Anterior cingulate cortex (tissue), 58 donors: ENCODE measurements at regions not wholly inside any gene's neighbourhood (a gene's known extent, or its start where the extent isn't known, plus 50 kb on each side); places are given as distances from the start of the nearest gene placed in this dataset.
A peak's percentile ranks its signal among the peaks of the same experiment; 100 is the strongest.
"Not testable (repeated sequence)": the region's sequence is repeated elsewhere in the genome, so short reads cannot be mapped to it uniquely, and the experiment has no call there.

Experiments
- DNase-seq, 58 donors: peaks; one replicate each; lab custom pipeline; 2025; lab: John Stamatoyannopoulos, UW

DNA sequence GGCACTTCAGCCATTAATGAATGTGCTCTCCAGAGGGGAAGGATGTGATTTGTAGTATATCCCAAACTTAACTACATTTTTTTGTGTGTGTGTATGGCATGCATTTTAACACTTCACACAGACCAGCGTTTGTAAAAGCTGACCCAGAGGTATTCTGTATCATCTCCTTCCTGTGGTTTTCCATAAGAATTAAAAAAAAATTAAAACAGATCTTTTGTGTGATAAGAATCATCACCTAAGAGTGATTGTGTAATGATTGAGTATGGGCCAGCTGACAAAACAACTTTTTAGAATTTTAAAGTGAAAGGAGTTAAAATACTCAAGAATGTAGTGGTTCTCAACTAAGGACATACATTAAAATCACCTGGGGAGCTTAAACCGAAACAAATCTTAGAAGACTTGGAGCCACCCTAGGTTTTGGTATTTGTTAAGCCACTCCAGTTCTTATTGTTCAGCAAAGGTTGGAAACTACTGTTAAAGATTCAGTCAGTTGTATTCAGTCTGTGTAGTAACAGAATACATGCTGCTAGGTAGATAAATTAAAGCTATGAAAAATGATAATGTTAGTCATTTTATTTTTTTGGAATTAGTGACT, 120.1 kb downstream of the HAUS1 start:
- no peak for DNase-seq

DNA sequence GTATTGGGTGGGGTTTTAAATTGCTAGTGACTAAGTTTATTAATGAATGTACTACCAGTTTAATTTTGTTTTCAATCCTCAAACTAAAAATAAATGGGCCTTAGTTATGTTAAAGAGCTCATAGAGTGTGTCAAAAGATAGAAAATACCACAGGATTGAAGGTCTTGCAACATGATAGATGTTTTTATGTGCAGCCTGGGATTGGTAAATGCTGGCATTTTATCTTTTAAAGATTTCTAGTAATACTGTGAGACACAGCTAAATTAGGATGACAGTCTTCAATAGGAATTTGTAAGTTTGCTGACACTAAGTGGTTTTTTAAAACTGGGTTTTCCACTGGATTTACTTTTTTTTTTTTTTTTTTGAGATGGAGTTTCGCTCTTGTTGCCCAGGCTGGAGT, 122.3 kb downstream of the HAUS1 start:
- DNase-seq, result no peak

- not testable (repeated sequence) for DNase-seq
Measured at GRCh38 chr18:46229641-46230040, 125.5 kb downstream of the HAUS1 start.

DNA sequence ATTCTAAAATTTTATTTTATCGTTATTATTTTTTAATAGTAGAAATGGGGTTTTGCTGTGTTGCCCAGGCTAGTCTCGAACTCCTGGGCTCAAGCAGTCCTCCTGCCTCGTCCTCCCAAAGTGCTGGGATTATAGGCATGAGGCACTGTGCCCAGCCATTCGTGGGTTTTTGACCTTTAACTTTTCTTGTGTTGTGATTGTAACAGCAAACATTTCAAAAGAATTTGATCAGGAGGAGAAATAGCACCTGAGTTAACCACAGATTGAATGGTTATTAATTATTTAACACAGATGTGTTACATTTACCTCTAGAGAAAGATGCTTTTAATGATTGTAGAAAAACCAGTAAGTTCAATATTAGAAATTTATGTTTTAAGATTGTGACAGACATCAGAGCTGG, 132.0 kb downstream of the HAUS1 start:
- no peak for DNase-seq

DNA sequence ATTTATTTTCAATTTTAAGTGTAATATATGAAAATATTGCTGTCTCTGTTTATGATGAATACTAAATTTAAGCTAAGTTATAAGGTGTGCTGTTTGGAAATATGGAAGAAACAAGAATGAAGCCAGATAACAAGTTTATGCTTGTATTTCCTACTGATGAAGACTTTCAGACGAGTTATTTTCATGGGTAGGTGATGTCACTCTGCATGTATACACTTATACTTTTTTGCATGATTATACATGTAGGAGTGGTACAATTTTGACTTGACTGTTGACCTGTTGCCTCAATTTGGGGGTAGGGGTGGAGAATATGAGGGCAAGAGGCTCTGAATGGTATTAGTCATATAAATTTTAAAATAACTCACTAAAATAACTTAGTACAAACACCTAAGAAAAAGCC, 133.7 kb downstream of the HAUS1 start:
- no peak for DNase-seq

- no peak for DNase-seq
Measured at GRCh38 chr18:46239549-46239948, 135.4 kb downstream of the HAUS1 start.

DNA sequence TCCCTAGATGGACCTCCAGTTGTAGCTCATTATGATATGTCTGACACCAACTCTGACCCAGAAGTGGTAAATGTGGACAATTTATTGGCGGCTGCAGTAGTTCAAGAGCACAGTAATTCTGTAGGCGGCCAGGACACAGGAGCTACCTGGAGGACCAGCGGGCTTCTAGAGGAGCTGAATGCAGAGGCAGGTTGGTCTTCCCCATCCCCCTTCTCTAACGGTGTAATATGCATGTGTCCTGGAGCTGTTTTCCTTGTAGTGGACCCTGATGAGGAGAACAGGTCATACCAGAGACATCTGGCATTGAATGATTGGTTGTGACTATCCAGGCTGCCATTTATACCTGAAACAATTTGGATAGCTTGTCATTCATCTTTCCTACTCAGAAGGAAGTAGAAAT, 135.8 kb downstream of the HAUS1 start:
- DNase-seq, result no peak

DNA sequence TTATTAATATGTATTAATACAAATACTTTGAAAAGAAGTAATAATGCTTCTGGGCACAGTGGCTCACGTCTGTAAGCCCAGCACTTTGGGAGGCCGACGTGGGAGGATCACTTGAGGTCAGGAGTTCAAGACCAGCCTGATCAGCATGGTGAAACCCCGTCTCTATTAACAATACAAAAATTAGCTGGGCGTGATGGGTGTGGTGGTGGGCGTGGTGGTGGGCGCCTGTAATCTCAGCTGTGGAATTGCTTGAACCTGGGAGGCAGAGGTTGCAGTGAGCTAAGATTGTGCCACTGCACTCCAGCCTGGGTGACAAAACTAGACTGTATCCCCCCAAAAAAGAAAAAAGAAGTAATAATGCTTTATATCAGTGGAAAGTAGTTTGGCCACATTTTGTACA, 137.2 kb downstream of the HAUS1 start:
- not testable (repeated sequence) for DNase-seq

DNA sequence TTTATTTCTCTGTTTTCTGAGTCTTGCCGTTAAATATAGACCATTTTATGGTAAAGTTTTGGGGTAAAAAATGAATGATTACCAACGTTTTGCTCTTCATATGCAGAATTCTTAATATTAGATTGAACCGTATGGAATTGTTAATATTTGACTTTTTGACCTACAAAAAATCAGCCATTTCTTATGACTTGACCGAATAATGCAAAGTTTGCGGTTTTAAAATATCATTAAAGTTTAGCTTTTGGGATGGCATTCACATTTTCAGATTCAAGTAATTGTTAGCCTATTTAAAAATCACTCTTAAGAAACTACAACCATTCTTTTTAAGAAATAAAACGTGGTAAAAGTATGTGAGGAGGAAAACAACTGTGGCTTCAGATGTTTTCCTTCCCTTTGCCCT, 138.0 kb downstream of the HAUS1 start:
- DNase-seq, result no peak

GRCh38 chr18:46243095-46243494, 138.9 kb downstream of the HAUS1 start:
- no peak for DNase-seq

DNA sequence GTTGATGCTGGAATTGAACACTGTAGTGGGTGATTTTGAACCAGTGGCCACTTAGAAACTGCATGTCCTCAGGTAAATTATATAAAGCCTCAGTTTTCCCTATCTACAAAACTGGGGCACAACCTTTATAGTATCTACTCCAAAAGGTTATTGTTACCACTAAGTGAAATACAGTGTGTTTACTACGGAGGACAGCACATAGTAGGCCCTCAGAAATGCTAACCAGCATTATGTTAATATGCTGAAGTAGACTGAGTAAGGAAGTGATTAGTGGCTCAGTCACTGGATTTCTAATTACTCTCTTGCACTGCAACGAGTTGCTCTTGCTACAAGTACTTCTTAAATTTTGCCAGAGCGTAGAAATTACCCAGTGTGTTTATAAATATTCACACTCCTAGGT, 139.5 kb downstream of the HAUS1 start:
- no peak for DNase-seq

- DNase-seq, result no peak
Measured at GRCh38 chr18:46246101-46246500, 141.9 kb downstream of the HAUS1 start.

- DNase-seq, result no peak
Measured at GRCh38 chr18:46247942-46248341, 143.8 kb downstream of the HAUS1 start.

- DNase-seq, result peak in 1 of 58 donors; percentile 10
Measured at GRCh38 chr18:46250084-46250811, 146.1 kb downstream of the HAUS1 start.

DNA sequence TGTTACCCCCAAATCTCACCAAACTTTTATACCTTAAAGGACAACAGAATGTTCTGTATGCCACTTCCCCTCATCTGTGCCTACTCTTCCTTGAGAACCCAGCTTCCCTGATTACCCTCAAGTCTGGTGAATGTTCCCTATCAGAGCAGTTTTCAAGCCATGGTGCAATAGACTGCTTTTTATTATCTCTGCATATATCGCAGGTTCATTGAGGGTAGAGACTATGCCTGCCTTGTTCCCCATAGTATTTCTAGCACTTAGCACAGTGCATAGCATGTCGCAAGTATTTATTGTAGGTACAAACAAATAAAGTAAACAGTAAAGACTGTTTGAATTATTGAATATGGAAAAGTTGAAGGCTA, 146.6 kb downstream of the HAUS1 start:
- DNase-seq, result no peak

- DNase-seq, result no peak
Measured at GRCh38 chr18:46252759-46253158, 148.6 kb downstream of the HAUS1 start.

- no peak for DNase-seq
Measured at GRCh38 chr18:46253498-46253897, 149.3 kb downstream of the HAUS1 start.

DNA sequence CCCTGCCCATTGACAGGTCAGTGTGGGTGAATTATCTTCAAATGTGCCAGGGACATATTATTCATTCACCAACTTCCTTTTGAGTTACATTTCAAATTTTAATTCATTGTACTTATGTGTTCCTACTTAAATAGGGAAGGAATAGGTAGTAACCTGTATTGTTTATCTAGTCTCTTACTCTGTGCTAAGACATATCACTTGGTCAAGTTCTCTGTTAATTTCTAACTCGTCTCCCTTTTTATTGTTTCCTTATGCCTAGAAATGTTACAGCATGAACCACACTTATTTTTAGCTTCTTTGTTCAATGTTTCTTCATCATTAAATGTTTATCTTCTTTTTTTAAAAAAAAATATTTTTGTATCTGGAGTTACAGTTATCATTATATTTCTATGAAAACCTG, 151.9 kb downstream of the HAUS1 start:
- no peak for DNase-seq

GRCh38 chr18:46257366-46257765, 153.2 kb downstream of the HAUS1 start:
- DNase-seq, result no peak

DNA sequence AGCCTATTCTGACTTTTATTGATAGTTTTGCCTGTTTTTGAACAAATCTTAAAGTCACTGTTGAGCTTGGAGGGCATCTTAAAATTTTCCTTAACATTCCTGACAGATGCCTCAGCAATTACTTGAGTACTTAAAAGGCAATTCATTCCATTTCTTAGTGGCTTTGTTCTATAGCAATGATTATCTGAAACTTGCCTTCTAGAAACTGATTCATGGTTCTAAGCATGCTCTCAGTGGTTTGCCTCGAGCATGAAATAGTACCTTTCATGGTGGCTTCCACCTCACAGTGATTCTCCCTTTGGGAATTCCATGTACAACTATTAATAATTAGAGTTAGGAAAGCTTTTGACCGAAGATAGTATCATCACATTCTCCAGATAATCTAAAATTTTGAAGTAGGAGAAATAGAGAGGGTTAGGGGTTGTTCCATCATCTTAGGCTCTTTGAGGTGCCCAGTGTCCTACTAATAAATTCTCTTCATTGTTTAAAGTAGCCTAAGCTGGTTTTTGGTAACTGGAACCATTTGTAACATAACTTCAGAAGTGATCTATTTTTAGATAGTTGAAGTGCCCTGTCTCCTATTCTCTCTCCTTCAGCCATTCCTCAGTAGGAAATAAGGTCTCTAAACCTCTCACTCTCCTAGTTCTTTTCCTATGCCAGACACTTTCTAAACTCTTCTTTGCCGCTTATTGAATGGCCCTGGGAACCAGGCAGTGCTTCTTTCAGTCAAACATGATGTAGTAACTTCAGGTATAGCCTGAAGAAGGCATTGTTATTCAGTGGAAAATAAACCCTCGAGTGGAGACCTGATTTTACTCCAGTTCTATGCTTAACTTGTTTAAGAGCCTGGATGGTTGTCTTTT, 156.1 kb downstream of the HAUS1 start:
- no peak for DNase-seq

DNA sequence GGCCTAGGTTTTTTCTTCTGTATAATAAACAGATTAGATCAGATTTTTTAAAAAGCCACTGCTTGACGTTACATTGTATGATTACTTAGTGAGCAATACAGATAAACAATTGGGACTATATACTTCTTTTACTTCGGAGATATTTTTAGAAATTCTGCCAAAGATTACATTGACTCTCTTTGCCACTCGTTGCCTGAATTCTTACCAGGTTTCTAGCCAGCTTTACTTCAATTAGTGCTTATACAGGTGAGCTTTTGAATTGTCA, 156.6 kb downstream of the HAUS1 start:
- DNase-seq, result no peak

- no peak for DNase-seq
Measured at GRCh38 chr18:46261799-46262198, 157.6 kb downstream of the HAUS1 start.
